CD4-positive, CD25-positive, alpha-beta regulatory T cell (primary cell): ENCODE measurements at regions not wholly inside any gene's neighbourhood (a gene's known extent, or its start where the extent isn't known, plus 50 kb on each side); places are given as distances from the start of the nearest gene placed in this dataset.
A peak's percentile ranks its signal among the peaks of the same experiment; 100 is the strongest.

Experiments
- ATAC-seq, 2 donors: fragments of 150-1000 bp; cut with Tn5 transposase; one replicate each; pipeline ENCODE4 v1.10.0; 2021; ENCODE audit warnings: low read depth in 2 of 2, moderate number of reproducible peaks in 2 of 2, moderate library complexity in 1 of 2
- DNase-seq, 3 donors: peaks; one replicate each; pipeline versions ENCODE4 v3.0.0 to v3.0.0-alpha.2; 2012 to 2022; ENCODE audit warnings: mixed read lengths in 1 of 3
- H3K27ac ChIP-seq: one replicate; pipeline ENCODE4 v1.7.0; 2013; ENCODE audit warnings: mild to moderate bottlenecking, low read length; ENCODE audit not compliant: insufficient read depth, poor library complexity, severe bottlenecking
- H3K27me3 ChIP-seq: one replicate; pipeline ENCODE4 v1.7.0; 2013; ENCODE audit warnings: low read length; ENCODE audit not compliant: control insufficient read depth, insufficient read depth
- H3K36me3 ChIP-seq: one replicate; pipeline ENCODE4 v1.7.0; 2013; ENCODE audit warnings: mild to moderate bottlenecking, low read length, moderate library complexity; ENCODE audit not compliant: control insufficient read depth, insufficient read depth
- H3K4me1 ChIP-seq: 2 replicates; pipeline ENCODE4 v1.7.0; 2013; ENCODE audit warnings: mild to moderate bottlenecking, low read length; ENCODE audit not compliant: insufficient read depth, control insufficient read depth, poor library complexity, severe bottlenecking
- H3K4me3 ChIP-seq: one replicate; pipeline ENCODE4 v1.7.0; 2013; ENCODE audit warnings: low read depth, mild to moderate bottlenecking, low read length, moderate library complexity
- H3K9me3 ChIP-seq, 2 experiments: 1 replicate in 1 of 2; 2 replicates in 1 of 2; pipeline ENCODE4 v1.7.0; 2013; ENCODE audit warnings: low read length in 2 of 2, mild to moderate bottlenecking in 1 of 2, moderate library complexity in 1 of 2; ENCODE audit not compliant: control insufficient read depth in 2 of 2
- H3K27ac Mint-ChIP-seq, 3 donors: one replicate each; pipeline ENCODE4 v1.8.0; 2020 to 2022; ENCODE audit warnings: mild to moderate bottlenecking in 3 of 3, mixed read lengths in 3 of 3, moderate library complexity in 2 of 3
- H3K27me3 Mint-ChIP-seq: one replicate; pipeline ENCODE4 v1.8.0; 2022; ENCODE audit warnings: mild to moderate bottlenecking, mixed read lengths
- H3K36me3 Mint-ChIP-seq: one replicate; pipeline ENCODE4 v1.8.0; 2020; ENCODE audit warnings: mixed read lengths
- H3K4me1 Mint-ChIP-seq, 4 donors: one replicate each; pipeline ENCODE4 v1.8.0; 2020 to 2022; ENCODE audit warnings: mixed read lengths in 4 of 4, mild to moderate bottlenecking in 1 of 4
- H3K4me3 Mint-ChIP-seq, 4 donors: one replicate each; pipeline ENCODE4 v1.8.0; 2020 to 2022; ENCODE audit warnings: mild to moderate bottlenecking in 4 of 4, mixed read lengths in 4 of 4, moderate library complexity in 3 of 4
- H3K9me3 Mint-ChIP-seq, 7 donors: one replicate each; pipeline ENCODE4 v1.8.0; 2020 to 2022; ENCODE audit warnings: mixed read lengths in 7 of 7, mild to moderate bottlenecking in 3 of 7, moderate library complexity in 2 of 7

GRCh38 chr2:6083136-6083535 is 391.0 kb downstream of the SOX11 start:
- ATAC-seq (no peak), DNase-seq (no peak)
- Mint-ChIP-seq H3K27ac (no peak overlapping the region), H3K9me3 (peaks cover 2 to 17% (median 9%) of the 10 kb centered on the region in 7 donors), H3K4me3 (no peak overlapping the region), H3K36me3 (no peaks in the 10 kb centered on the region), H3K27me3 (no peaks in the 10 kb centered on the region), H3K4me1 (no peaks in the 10 kb centered on the region)
- Histone ChIP-seq H3K9me3 (peaks cover 0 to 3% of the 10 kb centered on the region in 2 experiments), H3K27ac (no peak overlapping the region), H3K27me3 (no peaks in the 10 kb centered on the region), H3K4me1 (no peaks in the 10 kb centered on the region), H3K36me3 (no peaks in the 10 kb centered on the region), H3K4me3 (no peak overlapping the region)

DNA sequence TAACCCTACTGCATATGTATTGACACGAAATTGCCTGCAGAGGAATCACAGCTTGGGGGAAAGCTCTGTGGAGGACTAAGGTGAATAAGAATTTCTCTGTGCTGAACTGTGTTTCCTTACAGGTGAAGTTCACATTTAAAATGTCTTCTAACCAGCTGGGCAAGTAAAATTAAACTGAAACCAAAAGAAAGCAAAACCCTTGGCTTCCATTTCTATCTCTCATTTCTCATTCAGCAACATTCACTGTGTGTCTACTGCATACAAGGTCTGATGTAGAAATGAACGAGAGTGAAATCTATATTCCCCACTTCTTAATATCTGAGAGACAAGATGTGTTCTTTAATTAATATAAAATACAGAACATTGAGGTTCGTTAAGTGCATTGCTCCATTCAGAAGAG is 397.3 kb downstream of the SOX11 start:
- Histone ChIP-seq H3K36me3 (no peaks in the 10 kb centered on the region), H3K4me3 (no peak overlapping the region), H3K27ac (no peak overlapping the region), H3K9me3 (peaks cover 0 to 3% of the 10 kb centered on the region in 2 experiments), H3K27me3 (no peaks in the 10 kb centered on the region), H3K4me1 (no peaks in the 10 kb centered on the region)
- Mint-ChIP-seq H3K4me3 (peak overlapping the region in 1 of 4 donors; percentile 63), H3K9me3 (peaks cover 0 to 17% (median 8%) of the 10 kb centered on the region in 7 donors), H3K4me1 (no peaks in the 10 kb centered on the region), H3K27ac (no peak overlapping the region), H3K27me3 (no peaks in the 10 kb centered on the region), H3K36me3 (no peaks in the 10 kb centered on the region)
- ATAC-seq (no peak), DNase-seq (no peak)

DNA sequence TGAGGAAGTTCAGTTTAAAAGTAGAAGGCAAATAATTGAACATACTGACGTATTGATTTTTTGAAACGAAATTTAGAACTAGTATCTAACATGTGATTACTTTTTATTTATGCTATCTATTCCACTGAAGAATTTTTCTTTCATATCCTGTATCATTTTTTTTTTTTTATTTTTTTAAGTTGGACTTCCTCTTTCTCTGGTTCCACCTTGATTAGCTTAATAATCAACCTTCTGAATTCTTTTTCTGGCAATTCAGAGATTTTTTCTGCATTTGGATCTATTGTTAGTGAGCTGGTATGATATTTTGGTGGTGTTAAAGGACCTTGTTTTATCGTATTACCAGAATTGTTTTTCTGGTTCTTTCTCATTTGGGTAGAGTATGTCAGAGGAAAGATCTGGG is 411.2 kb downstream of the SOX11 start:
- no peaks in the 10 kb centered on the region for H3K27me3 Mint-ChIP-seq
- no peak overlapping the region for H3K27ac ChIP-seq
- no peak overlapping the region for H3K27ac Mint-ChIP-seq
- H3K4me3 Mint-ChIP-seq, result no peak overlapping the region
- H3K4me1 Mint-ChIP-seq, result no peaks in the 10 kb centered on the region
- H3K36me3 Mint-ChIP-seq, result no peaks in the 10 kb centered on the region
- no peaks in the 10 kb centered on the region for H3K27me3 ChIP-seq
- no peaks in the 10 kb centered on the region for H3K36me3 ChIP-seq
- H3K9me3 Mint-ChIP-seq, result peaks cover 3 to 19% (median 7%) of the 10 kb centered on the region in 7 donors
- ATAC-seq, result no peak
- no peak for DNase-seq
- H3K4me1 ChIP-seq, result no peaks in the 10 kb centered on the region
- peaks cover 3 to 6% of the 10 kb centered on the region in 2 experiments for H3K9me3 ChIP-seq
- H3K4me3 ChIP-seq, result no peak overlapping the region

DNA sequence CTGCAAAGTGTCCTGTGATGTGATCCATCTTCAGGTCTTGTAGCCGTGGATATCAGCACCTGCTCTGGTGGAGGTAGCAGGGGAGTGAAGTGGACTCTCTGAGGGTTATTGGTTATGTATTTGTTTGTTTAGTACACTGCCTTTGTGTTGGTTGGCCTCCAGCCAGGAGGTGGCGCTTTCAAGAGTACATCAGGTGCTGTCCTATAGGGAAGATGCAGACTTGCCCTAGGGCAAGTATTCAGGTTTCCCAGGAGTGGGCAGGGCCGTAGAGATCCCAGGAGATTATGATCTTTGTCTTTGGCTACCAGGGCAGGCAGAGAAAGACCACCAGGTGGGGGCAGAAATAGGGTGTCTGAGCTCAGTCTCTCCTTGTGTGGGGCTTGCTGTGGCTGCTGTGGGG is 411.8 kb downstream of the SOX11 start:
- H3K4me3 ChIP-seq, result no peak overlapping the region
- H3K27me3 Mint-ChIP-seq, result no peaks in the 10 kb centered on the region
- H3K9me3 Mint-ChIP-seq, result peaks cover 3 to 20% (median 7%) of the 10 kb centered on the region in 7 donors
- H3K27ac ChIP-seq, result no peak overlapping the region
- no peaks in the 10 kb centered on the region for H3K4me1 ChIP-seq
- H3K36me3 ChIP-seq, result no peaks in the 10 kb centered on the region
- no peaks in the 10 kb centered on the region for H3K27me3 ChIP-seq
- no peak overlapping the region for H3K27ac Mint-ChIP-seq
- DNase-seq, result no peak
- no peaks in the 10 kb centered on the region for H3K4me1 Mint-ChIP-seq
- peaks cover 3 to 6% of the 10 kb centered on the region in 2 experiments for H3K9me3 ChIP-seq
- ATAC-seq, result no peak
- no peaks in the 10 kb centered on the region for H3K36me3 Mint-ChIP-seq
- no peak overlapping the region for H3K4me3 Mint-ChIP-seq

DNA sequence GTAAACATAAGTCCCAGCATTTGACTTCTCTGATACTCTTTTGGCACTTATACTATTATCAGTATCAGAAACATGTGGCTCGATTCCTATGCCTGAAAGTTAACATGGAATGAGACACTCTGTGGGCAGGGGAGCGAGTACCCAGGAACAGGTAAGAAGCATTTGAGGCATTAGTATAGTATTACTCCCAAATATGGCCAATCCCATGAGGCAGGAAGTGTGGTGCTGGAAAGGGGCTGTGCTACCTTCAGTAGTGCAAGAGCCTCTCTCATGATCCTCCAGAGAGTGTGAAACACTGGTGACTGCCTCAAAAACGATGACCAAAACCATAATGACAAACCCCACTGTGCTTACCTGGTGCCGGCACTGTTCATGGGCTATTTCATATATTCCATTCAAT is 415.1 kb downstream of the SOX11 start:
- no peaks in the 10 kb centered on the region for H3K4me1 Mint-ChIP-seq
- ATAC-seq (no peak), DNase-seq (no peak)
- Histone ChIP-seq H3K4me3 (no peak overlapping the region), H3K27ac (no peak overlapping the region), H3K27me3 (no peaks in the 10 kb centered on the region), H3K9me3 (peaks cover 3 to 6% of the 10 kb centered on the region in 2 experiments), H3K4me1 (no peaks in the 10 kb centered on the region), H3K36me3 (no peaks in the 10 kb centered on the region)
- no peaks in the 10 kb centered on the region for H3K27me3 Mint-ChIP-seq
- H3K4me3 Mint-ChIP-seq, result no peak overlapping the region
- no peak overlapping the region for H3K27ac Mint-ChIP-seq
- H3K36me3 Mint-ChIP-seq, result no peaks in the 10 kb centered on the region
- peaks cover 1 to 19% (median 5%) of the 10 kb centered on the region in 7 donors for H3K9me3 Mint-ChIP-seq

- no peak for DNase-seq
- ATAC-seq, result no peak
- H3K27me3 Mint-ChIP-seq, result no peaks in the 10 kb centered on the region
- Histone ChIP-seq H3K4me3 (no peak overlapping the region), H3K27ac (no peak overlapping the region), H3K9me3 (peaks cover 0 to 3% of the 10 kb centered on the region in 2 experiments), H3K36me3 (no peaks in the 10 kb centered on the region), H3K27me3 (no peaks in the 10 kb centered on the region), H3K4me1 (no peaks in the 10 kb centered on the region)
- peaks cover 0 to 12% (median 6%) of the 10 kb centered on the region in 7 donors for H3K9me3 Mint-ChIP-seq
- no peaks in the 10 kb centered on the region for H3K4me1 Mint-ChIP-seq
- H3K27ac Mint-ChIP-seq, result no peak overlapping the region
- H3K4me3 Mint-ChIP-seq, result no peak overlapping the region
- H3K36me3 Mint-ChIP-seq, result no peaks in the 10 kb centered on the region
These were observed 417.6 kb downstream of the SOX11 start for GRCh38 chr2:6109831-6110230.

GRCh38 chr2:6111781-6112261 is 419.6 kb downstream of the SOX11 start:
- no peaks in the 10 kb centered on the region for H3K9me3 ChIP-seq
- Mint-ChIP-seq H3K27me3 (no peaks in the 10 kb centered on the region), H3K27ac (no peak overlapping the region), H3K36me3 (no peaks in the 10 kb centered on the region), H3K4me3 (no peak overlapping the region), H3K4me1 (no peaks in the 10 kb centered on the region), H3K9me3 (peaks cover 0 to 8% (median 6%) of the 10 kb centered on the region in 7 donors)
- no peak overlapping the region for H3K4me3 ChIP-seq
- ATAC-seq (no peak), DNase-seq (no peak)
- H3K36me3 ChIP-seq, result no peaks in the 10 kb centered on the region
- no peaks in the 10 kb centered on the region for H3K4me1 ChIP-seq
- no peaks in the 10 kb centered on the region for H3K27me3 ChIP-seq
- H3K27ac ChIP-seq, result no peak overlapping the region

DNA sequence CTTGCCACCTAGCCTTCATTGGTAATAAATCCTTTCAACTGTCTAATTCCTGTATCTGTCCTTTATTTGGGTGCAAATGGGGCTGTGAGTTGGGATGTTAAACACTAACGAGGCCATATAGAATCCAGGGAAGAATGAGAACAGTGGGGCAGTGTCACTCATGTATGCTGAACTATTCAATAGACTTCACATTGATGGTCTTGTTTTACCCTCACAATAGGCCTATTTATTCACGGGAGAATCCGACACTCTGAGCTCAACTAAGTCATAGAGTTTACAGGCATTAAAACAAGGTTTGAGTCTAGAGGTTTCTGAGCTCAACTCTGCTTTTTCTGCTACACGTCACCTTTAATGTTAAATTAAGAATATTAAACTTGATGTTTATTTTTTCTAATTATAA is 421.6 kb downstream of the SOX11 start:
- no peak overlapping the region for H3K4me3 Mint-ChIP-seq

More for the DNA sequence above, 421.6 kb downstream of the SOX11 start:
- Histone ChIP-seq H3K36me3 (no peaks in the 10 kb centered on the region), H3K27ac (no peak overlapping the region), H3K9me3 (no peaks in the 10 kb centered on the region), H3K4me3 (no peak overlapping the region), H3K4me1 (no peaks in the 10 kb centered on the region), H3K27me3 (no peaks in the 10 kb centered on the region)
- Mint-ChIP-seq H3K36me3 (no peaks in the 10 kb centered on the region), H3K27me3 (no peaks in the 10 kb centered on the region), H3K27ac (no peak overlapping the region), H3K4me1 (no peaks in the 10 kb centered on the region), H3K9me3 (peaks cover 0 to 9% (median 2%) of the 10 kb centered on the region in 7 donors)
- ATAC-seq, result no peak
- DNase-seq, result no peak
